ENCODE measurements at regions not wholly inside any gene's neighbourhood (a gene's known extent, or its start where the extent isn't known, plus 50 kb on each side); places are given as distances from the start of the nearest gene placed in this dataset.

- TF ChIP-seq DPF2 (CRISPR knock-in tag; IDR thresholded peaks at IDR 0.05; ENCODE audit: borderline replicate concordance, low read depth): no peak
- TF ChIP-seq HMGXB4 (CRISPR knock-in tag; IDR thresholded peaks at IDR 0.05; ENCODE audit: borderline replicate concordance in 1 of 2, low read depth in 1 of 2): no peak
- no peak for TF ChIP-seq ETV5 (CRISPR knock-in tag; IDR thresholded peaks at IDR 0.05; ENCODE audit: borderline replicate concordance)
- no peak for TF ChIP-seq ETS1 (CRISPR knock-in tag; IDR thresholded peaks at IDR 0.05)
- TF ChIP-seq CREB1 (IDR thresholded peaks at IDR 0.05): no peak
- no peak for TF ChIP-seq CREB1 (CRISPR knock-in tag; IDR thresholded peaks at IDR 0.05)
- no peak for TF ChIP-seq ZNF564 (CRISPR knock-in tag; IDR thresholded peaks at IDR 0.05)
- no peak for TF ChIP-seq ZSCAN5A (CRISPR knock-in tag; IDR thresholded peaks at IDR 0.05; ENCODE audit: borderline replicate concordance)
- no peak for TF ChIP-seq ZNF782 (CRISPR knock-in tag; IDR thresholded peaks at IDR 0.05; ENCODE audit: borderline replicate concordance)
- no peak for TF ChIP-seq ZKSCAN8 (CRISPR knock-in tag; IDR thresholded peaks at IDR 0.05; ENCODE audit: borderline replicate concordance)
- no peak for TF ChIP-seq USF2 (IDR thresholded peaks at IDR 0.05; ENCODE audit: low read depth, low read length)
- no peak for TF ChIP-seq USF2 (CRISPR knock-in tag; IDR thresholded peaks at IDR 0.05; ENCODE audit: borderline replicate concordance)
- no peak for TF ChIP-seq POLR2AphosphoS5 (IDR thresholded peaks at IDR 0.05; ENCODE audit: low read depth, low read length)
- TF ChIP-seq KLF6 (CRISPR knock-in tag; IDR thresholded peaks at IDR 0.05): no peak
- TF ChIP-seq EP300 (IDR thresholded peaks at IDR 0.05; ENCODE audit: low read depth in 2 of 2, low read length in 2 of 2): no peak
- TF ChIP-seq EP300 (CRISPR knock-in tag; IDR thresholded peaks at IDR 0.05; ENCODE audit: borderline replicate concordance): no peak
- no peak for TF ChIP-seq PHF20 (CRISPR knock-in tag; IDR thresholded peaks at IDR 0.05)
Measured at GRCh38 chr5:17794815-17795214, 160.6 kb downstream of the TAF11L14 start.

All from HepG2 (cell line).